Bronchial epithelial cell (primary cell): ENCODE measurements at regions not wholly inside any gene's neighbourhood (a gene's known extent, or its start where the extent isn't known, plus 50 kb on each side); places are given as distances from the start of the nearest gene placed in this dataset.
"Not testable (repeated sequence)": the region's sequence is repeated elsewhere in the genome, so short reads cannot be mapped to it uniquely, and the experiment has no call there.

Source experiments
- DNase-seq: peaks from one replicate; pipeline ENCODE4 v3.0.0-alpha.2; 2010; ENCODE audit warnings: low read depth
- FAIRE-seq: peaks from 2 replicates; lab custom pipeline; 2011; peaks lifted over from hg19 to GRCh38; lab: Jason Lieb, UNC
- H3K27me3 ChIP-seq: 2 replicates; pipeline ENCODE4 v1.5.1; 2011; ENCODE audit warnings: low read length; ENCODE audit not compliant: control insufficient read depth, insufficient read depth
- H3K36me3 ChIP-seq: 2 replicates; pipeline ENCODE4 v1.5.1; 2011; ENCODE audit warnings: low read length; ENCODE audit not compliant: control insufficient read depth, insufficient read depth
- H3K4me3 ChIP-seq: 2 replicates; pipeline ENCODE4 v1.5.1; 2011; ENCODE audit warnings: mild to moderate bottlenecking, low read depth, low read length, control low read depth
- CTCF ChIP-seq: IDR thresholded peaks from 2 replicates; pipeline ENCODE4 v1.5.1; 2011; ENCODE audit warnings: mild to moderate bottlenecking, moderate library complexity, low read length, control low read depth, inconsistent platforms; ENCODE audit not compliant: insufficient read depth, severe bottlenecking

- DNase-seq (no peak), FAIRE-seq (no peak)
- Histone ChIP-seq H3K36me3 (no peaks in the 10 kb centered on the region), H3K4me3 (no peak overlapping the region), H3K27me3 (no peaks in the 10 kb centered on the region)
- no peak for TF ChIP-seq CTCF
Measured at GRCh38 chr1:181894439-181894859, 167.1 kb downstream of the ZNF648 start.

GRCh38 chr1:181893937-181894336 is 167.6 kb downstream of the ZNF648 start:
- H3K27me3 ChIP-seq = no peaks in the 10 kb centered on the region
- no peak for FAIRE-seq
- no peak overlapping the region for H3K4me3 ChIP-seq
- TF ChIP-seq CTCF = no peak
- no peaks in the 10 kb centered on the region for H3K36me3 ChIP-seq
- no peak for DNase-seq

GRCh38 chr1:181893150-181893549 is 168.4 kb downstream of the ZNF648 start:
- FAIRE-seq, H3K4me3 ChIP-seq, DNase-seq, H3K36me3 ChIP-seq, H3K27me3 ChIP-seq: not testable (repeated sequence)

- Histone ChIP-seq H3K36me3 (no peaks in the 10 kb centered on the region), H3K27me3 (no peaks in the 10 kb centered on the region), H3K4me3 (no peak overlapping the region)
- no peak for TF ChIP-seq CTCF
- FAIRE-seq = no peak
- DNase-seq = no peak
Measured at GRCh38 chr1:181872562-181872961, 188.9 kb downstream of the ZNF648 start.

- Histone ChIP-seq H3K4me3 (no peak overlapping the region), H3K36me3 (no peaks in the 10 kb centered on the region), H3K27me3 (no peaks in the 10 kb centered on the region)
- TF ChIP-seq CTCF = no peak
- FAIRE-seq = no peak
- DNase-seq = no peak
Measured at GRCh38 chr1:181863736-181864135, 197.8 kb downstream of the ZNF648 start.

- no peak for DNase-seq
- no peaks in the 10 kb centered on the region for H3K36me3 ChIP-seq
- no peak overlapping the region for H3K4me3 ChIP-seq
- no peak for FAIRE-seq
- no peak for TF ChIP-seq CTCF
- no peaks in the 10 kb centered on the region for H3K27me3 ChIP-seq
Measured at GRCh38 chr1:181863006-181863405, 198.5 kb downstream of the ZNF648 start.
